ENCODE measurements at regions not wholly inside any gene's neighbourhood (a gene's known extent, or its start where the extent isn't known, plus 50 kb on each side); places are given as distances from the start of the nearest gene placed in this dataset.
"Not testable (repeated sequence)": the region's sequence is repeated elsewhere in the genome, so short reads cannot be mapped to it uniquely, and the experiment has no call there.

GRCh38 chr14:30385925-30386324 is 173.0 kb upstream of the G2E3 start:
- no peak for DNase-seq (ENCODE audit: low spot score)
- no peak for TF ChIP-seq CTCF (IDR thresholded peaks at IDR 0.05)
- Histone ChIP-seq H3K27ac (no peak overlapping the region), H3K4me3 (no peak overlapping the region)

GRCh38 chr14:30387871-30388270 is 171.1 kb upstream of the G2E3 start:
- TF ChIP-seq CTCF (IDR thresholded peaks at IDR 0.05), result no peak
- H3K4me3 ChIP-seq, result no peak overlapping the region
- DNase-seq (ENCODE audit: low spot score), result no peak
- H3K27ac ChIP-seq, result no peak overlapping the region

- TF ChIP-seq CTCF (IDR thresholded peaks at IDR 0.05), result no peak
- DNase-seq (ENCODE audit: low spot score), result no peak
- Histone ChIP-seq H3K27ac (no peak overlapping the region), H3K4me3 (no peak overlapping the region)
Measured at GRCh38 chr14:30389134-30389876, 169.7 kb upstream of the G2E3 start.

GRCh38 chr14:30389877-30390385 is 169.0 kb upstream of the G2E3 start:
- Histone ChIP-seq H3K27ac (no peak overlapping the region), H3K4me3 (no peak overlapping the region)
- no peak for DNase-seq (ENCODE audit: low spot score)
- TF ChIP-seq CTCF (IDR thresholded peaks at IDR 0.05), result no peak

- TF ChIP-seq CTCF (IDR thresholded peaks at IDR 0.05), result no peak
- DNase-seq (ENCODE audit: low spot score), result no peak
- Histone ChIP-seq H3K27ac (no peak overlapping the region), H3K4me3 (no peak overlapping the region)
Measured at GRCh38 chr14:30395065-30395464, 163.9 kb upstream of the G2E3 start.

GRCh38 chr14:30402846-30403245 is 156.1 kb upstream of the G2E3 start:
- no peak for DNase-seq (ENCODE audit: low spot score)
- no peak for TF ChIP-seq CTCF (IDR thresholded peaks at IDR 0.05)
- H3K4me3 ChIP-seq, result no peak overlapping the region
- no peak overlapping the region for H3K27ac ChIP-seq

- no peak for DNase-seq (ENCODE audit: low spot score)
- no peak overlapping the region for H3K4me3 ChIP-seq
- no peak for TF ChIP-seq CTCF (IDR thresholded peaks at IDR 0.05)
- H3K27ac ChIP-seq, result no peak overlapping the region
Measured at GRCh38 chr14:30403791-30404190, 155.2 kb upstream of the G2E3 start.

GRCh38 chr14:30409508-30410015 is 149.4 kb upstream of the G2E3 start:
- not testable (repeated sequence) for DNase-seq (ENCODE audit: low spot score); H3K27ac ChIP-seq; H3K4me3 ChIP-seq
